GM21576 (cell line): ENCODE measurements at regions not wholly inside any gene's neighbourhood (a gene's known extent, or its start where the extent isn't known, plus 50 kb on each side); places are given as distances from the start of the nearest gene placed in this dataset.

ENCODE experiments used
- ATAC-seq: cut with Tn5 transposase; IDR thresholded peaks from one replicate; pipeline ENCODE4 v1.9.1; 2021; ENCODE audit warnings: mild to moderate bottlenecking, moderate library complexity; ENCODE audit not compliant: unreplicated experiment

DNA sequence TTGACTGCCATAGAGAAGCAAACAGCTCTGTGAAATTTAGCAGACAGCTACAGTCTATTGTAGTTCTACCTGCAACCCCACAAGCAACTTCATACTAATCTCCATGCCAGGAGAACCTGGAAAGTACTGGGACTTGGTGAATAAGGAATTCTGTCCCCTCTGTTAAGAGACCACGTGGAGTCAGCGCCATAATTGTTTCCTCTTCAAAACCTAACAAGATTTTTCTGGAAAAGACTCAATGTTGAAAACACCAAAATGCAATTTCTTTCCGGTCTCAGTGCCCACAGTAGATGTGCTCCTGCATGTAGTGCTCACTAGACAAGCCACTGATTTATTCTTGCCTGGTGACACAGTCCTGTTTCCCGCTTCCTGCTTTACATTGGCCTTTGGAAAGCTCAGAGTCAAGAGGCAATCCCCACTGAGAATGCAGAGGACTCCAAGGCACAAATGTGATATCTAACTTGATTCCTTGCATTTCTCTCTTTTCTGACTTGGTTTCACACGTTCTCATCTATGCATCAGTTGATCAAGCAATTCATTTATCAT is 268.3 kb downstream of the HIVEP2 start:
- ATAC-seq, result no peak

DNA sequence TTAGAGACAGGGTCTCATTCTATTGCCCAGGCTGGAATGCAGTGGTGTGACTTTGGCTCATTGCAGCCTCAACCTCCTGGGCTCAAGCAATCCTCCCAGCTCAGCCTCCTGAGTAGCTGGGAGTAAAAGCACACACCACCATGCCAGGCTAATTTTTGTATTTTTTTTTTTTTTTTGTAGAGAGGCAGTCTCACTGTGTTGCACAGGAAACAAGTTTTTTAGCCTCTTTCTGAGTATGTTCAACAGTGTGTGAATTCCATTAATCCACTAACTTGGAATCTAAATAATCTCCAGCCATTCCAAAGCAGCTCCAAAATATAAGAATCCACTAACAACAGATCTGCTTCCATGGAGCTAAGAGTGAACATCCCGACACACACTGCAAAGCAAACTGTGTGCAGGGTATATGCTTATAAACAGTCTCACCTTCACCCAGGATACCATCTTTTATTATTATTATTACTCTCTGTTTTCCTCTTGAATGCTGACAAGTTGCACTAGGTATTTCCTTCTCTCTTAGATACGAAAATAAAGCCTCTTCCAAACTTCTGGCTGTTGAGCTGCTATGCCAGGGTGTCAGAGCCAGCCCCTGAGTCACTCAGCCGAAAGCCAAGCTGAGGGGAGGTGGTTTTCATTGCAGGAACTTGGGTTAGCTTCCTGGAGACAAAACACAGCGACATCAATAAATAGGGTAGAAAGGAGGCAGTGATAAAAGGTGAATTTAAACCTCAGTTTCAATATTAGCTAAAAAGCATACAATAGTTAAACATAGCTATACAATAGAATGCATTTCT is 264.9 kb downstream of the HIVEP2 start:
- ATAC-seq, result no peak

GRCh38 chr6:142681099-142681498 is 263.9 kb downstream of the HIVEP2 start:
- no peak for ATAC-seq

- ATAC-seq, result no peak
These were observed 262.0 kb downstream of the HIVEP2 start for GRCh38 chr6:142682985-142683384.

DNA sequence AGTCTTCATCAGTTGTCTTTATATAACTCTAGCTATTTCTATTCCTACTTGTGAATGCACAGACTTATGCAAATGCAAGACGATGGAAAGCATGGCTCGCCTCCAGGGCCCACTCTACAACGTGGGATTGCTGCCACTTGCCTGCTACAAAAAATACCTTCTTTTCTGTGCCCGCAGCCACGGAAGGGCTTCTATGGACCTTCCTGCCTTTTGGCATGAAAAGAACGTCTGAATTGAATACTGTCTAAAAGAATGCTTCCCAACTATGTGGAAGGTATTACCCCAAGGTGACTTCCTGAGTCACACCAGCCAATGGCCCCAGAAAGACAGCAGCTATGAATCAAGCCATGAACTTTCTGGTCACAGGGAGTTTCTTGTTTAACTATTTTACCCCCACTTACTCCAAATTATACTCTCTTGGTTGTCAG is 261.2 kb downstream of the HIVEP2 start:
- no peak for ATAC-seq

- ATAC-seq, result no peak
These were observed 260.6 kb downstream of the HIVEP2 start for GRCh38 chr6:142684371-142684770.

- ATAC-seq, result no peak
These were observed 259.0 kb downstream of the HIVEP2 start for GRCh38 chr6:142685852-142686506.

GRCh38 chr6:142686507-142686887 is 258.5 kb downstream of the HIVEP2 start:
- ATAC-seq, result no peak

- ATAC-seq, result peak; percentile 71
These were observed 252.0 kb downstream of the HIVEP2 start for GRCh38 chr6:142692942-142693341.

- no peak for ATAC-seq
These were observed 251.5 kb downstream of the HIVEP2 start for GRCh38 chr6:142693441-142693840.

- no peak for ATAC-seq
These were observed 250.9 kb downstream of the HIVEP2 start for GRCh38 chr6:142694054-142694453.

GRCh38 chr6:142695016-142695415 is 250.0 kb downstream of the HIVEP2 start:
- no peak for ATAC-seq

DNA sequence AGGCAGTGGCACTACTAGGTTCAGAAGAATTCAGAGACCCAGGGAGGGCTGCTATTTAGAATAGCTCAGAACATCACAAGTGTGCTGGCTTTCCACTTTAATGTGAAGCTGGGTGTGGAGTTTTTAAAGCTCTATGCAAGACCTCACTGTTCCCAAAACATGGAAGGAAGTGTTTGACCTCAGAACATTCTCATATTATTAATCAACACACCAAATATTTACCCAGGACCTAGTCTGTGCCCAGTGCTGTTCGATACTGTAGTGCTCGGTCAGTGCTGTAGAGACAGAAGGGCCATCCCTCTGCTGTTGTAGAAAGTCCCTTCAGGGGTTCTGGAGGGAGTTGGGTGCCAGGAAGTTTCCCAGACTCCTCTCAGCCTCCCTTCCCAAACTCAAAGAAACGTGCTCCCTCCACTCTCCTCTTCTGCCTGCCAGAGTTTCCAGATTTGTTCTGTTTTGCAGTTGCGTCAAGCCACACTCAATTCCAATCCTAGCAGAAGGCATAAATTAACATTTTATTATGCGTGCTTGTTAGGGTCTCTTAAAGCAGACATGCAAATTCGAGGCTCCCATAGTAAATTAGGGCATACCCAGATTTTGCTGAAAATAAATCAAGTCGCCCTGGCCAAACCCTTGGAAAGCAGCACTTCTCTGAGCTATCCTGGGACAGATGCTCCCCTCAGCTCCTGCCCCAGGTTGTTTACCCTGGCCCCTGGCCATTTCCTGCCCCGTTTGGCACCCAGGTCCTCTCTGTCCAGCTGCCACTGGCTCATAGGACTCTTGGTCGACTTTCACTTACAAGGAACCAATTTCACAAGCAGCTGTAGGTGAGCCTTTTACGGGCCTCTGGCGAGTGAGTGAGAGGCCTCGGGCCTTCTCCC is 248.6 kb downstream of the HIVEP2 start:
- no peak for ATAC-seq

DNA sequence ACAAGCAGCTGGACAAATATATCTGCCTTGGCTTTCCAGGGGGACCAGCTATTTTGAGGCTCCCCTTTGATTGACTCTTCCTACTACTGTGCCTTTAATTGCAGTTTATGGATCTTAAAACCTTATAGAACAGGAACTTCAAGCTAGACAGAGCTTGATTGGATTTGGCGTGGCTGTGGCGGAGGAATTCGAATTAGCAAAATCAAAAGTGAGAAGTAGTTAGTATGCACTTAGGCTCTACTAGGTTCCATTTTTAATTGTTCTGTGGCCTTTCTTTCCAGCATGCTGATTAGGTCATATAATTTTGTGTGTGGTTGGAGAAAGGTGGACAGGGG is 248.0 kb downstream of the HIVEP2 start:
- ATAC-seq, result no peak

DNA sequence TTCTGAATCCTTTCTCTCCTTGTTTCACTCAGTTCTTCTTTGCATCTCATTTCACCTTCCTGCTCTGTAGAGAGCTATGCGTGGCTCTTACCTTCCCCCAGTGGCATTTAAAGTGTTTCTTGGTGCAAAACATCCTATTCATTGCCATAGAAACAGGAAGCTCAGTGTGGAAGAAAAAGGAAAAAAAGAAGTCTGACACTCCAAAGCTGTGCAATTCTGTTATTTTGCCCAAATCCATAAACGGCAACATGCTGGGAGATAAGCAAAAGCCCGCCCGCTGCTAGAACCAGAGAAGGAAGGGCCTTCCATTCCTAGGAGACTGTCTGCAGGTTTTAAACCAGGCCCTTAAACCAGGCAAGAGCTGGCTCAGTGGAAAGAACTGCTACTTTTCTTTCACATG is 247.1 kb downstream of the HIVEP2 start:
- ATAC-seq, result no peak

DNA sequence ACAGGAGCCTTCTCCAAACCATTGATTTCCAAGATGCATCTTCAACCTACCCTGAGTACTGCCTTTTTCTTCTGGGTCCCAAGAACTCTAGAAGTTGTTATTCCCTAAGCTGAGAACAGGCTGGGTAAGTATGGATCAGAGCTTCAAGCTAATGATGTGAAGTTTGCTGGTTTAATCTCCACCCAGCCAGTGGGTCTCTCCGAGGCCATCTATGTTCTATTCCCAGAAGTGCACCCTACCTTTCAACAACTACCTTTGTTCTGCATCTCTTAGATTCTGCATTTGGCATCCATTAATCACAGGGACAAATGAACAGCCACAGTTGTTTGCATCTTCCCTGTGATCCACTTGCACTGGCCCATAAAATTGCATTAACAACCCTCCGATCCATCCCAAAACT is 246.2 kb downstream of the HIVEP2 start:
- ATAC-seq, result no peak

- ATAC-seq, result no peak
These were observed 245.6 kb downstream of the HIVEP2 start for GRCh38 chr6:142699391-142699790.

- ATAC-seq, result peak; percentile 52
These were observed 244.9 kb downstream of the HIVEP2 start for GRCh38 chr6:142700032-142700431.

DNA sequence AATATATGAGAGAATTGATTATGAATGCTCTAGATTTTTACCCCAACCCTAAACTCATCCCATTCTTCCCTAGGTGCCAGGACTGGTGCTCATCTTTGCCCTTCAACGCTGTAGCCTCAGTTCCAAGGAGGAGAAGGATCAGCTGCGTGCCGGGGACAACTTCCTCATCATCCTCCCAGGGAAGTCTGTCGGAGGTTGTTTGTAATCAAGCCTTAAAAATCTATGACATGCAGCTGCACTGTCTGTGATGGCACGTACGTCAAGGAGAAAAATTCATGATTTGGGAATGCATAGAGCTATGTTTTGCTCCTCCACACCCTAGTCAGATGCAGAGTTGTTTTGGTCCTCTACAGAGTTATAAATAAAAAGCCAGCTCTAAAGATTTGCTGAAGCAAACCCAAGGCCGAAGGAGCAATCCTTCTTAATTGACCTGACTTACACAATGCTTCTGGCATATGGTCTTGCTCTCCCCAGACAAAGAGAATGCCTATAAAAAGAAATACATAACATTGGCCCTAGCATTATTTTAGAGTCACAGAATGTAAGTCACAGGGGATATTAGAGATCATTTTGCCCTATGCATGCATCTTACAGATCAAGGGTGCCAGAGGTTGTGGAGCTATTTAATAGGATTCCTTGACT is 244.2 kb downstream of the HIVEP2 start:
- ATAC-seq, result no peak
